ENCODE measurements at regions not wholly inside any gene's neighbourhood (a gene's known extent, or its start where the extent isn't known, plus 50 kb on each side); places are given as distances from the start of the nearest gene placed in this dataset.

DNA sequence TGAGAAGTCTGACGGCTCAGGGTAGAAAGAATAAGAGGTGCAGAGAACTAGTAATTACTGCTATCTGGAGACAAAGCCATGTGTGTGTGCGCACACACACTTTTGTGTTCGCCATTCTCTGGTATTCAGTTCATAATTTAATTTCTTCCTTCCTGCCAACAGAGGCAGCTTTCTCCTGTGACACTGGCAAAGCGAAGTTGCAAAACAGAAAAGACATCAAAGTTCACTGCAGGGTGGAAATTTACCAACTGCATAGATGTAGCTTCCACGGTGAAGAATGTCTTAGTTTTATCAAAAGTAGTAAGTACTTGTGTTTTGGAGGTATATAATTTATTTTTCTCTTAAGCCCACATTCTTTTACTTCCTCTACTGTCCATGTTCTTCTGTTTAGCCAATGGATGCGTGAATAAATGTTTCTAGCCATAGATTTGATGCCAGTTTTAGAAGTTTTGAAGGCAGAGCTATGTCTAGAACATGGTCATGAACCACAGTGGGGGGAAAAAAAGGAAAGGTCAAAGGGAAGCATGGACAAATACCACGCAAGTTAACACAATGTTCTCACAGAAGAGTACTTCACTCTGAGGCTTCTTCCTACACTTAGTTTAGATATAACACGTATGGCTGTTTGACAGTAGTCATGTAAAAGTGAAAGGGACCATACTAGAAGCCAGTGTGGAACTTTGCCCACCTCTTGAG lies 536.5 kb upstream of the GRIA1 start:
- no peak for TF ChIP-seq POLR2A (IDR thresholded peaks at IDR 0.05)
- TF ChIP-seq, protein P1, sequence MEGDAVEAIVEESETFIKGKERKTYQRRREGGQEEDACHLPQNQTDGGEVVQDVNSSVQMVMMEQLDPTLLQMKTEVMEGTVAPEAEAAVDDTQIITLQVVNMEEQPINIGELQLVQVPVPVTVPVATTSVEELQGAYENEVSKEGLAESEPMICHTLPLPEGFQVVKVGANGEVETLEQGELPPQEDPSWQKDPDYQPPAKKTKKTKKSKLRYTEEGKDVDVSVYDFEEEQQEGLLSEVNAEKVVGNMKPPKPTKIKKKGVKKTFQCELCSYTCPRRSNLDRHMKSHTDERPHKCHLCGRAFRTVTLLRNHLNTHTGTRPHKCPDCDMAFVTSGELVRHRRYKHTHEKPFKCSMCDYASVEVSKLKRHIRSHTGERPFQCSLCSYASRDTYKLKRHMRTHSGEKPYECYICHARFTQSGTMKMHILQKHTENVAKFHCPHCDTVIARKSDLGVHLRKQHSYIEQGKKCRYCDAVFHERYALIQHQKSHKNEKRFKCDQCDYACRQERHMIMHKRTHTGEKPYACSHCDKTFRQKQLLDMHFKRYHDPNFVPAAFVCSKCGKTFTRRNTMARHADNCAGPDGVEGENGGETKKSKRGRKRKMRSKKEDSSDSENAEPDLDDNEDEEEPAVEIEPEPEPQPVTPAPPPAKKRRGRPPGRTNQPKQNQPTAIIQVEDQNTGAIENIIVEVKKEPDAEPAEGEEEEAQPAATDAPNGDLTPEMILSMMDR (IDR thresholded peaks at IDR 0.05), result no peak

Data from lower leg skin (tissue), 3 donors.